VCaP (cell line): ENCODE measurements at regions not wholly inside any gene's neighbourhood (a gene's known extent, or its start where the extent isn't known, plus 50 kb on each side); places are given as distances from the start of the nearest gene placed in this dataset.

Experiments
- H3K27ac ChIP-seq: fragments of 450-650 bp; 2 replicates; pipeline ENCODE4 v1.5.1; 2017
- TF ChIP-seq, protein P1 (sequence below): fragments of 450-650 bp; conservative IDR thresholded peaks from 2 replicates; pipeline ENCODE4 v1.5.1; 2017; ENCODE audit warnings: mild to moderate bottlenecking, moderate library complexity

DNA sequence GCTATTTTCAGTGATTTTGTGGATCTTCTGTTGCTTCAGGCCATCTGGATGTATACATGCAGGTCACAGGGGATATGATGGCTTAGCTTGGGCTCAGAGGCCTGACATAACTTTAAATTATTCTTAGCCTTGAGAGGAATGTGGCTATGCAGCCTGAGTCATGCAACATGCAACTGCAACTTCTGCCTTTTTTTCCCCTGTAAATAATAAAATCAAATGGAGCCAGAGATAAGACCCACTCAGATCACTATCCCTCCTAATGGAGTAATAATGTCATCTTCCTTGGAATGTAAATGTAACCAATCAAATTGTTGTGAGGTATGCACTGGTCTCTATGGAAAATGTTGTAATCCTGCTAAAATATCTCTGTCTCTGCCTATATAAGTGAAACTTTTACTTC lies 54.9 kb downstream of the MAGEB17 start:
- no peak overlapping the region for H3K27ac ChIP-seq
- TF ChIP-seq, protein P1, sequence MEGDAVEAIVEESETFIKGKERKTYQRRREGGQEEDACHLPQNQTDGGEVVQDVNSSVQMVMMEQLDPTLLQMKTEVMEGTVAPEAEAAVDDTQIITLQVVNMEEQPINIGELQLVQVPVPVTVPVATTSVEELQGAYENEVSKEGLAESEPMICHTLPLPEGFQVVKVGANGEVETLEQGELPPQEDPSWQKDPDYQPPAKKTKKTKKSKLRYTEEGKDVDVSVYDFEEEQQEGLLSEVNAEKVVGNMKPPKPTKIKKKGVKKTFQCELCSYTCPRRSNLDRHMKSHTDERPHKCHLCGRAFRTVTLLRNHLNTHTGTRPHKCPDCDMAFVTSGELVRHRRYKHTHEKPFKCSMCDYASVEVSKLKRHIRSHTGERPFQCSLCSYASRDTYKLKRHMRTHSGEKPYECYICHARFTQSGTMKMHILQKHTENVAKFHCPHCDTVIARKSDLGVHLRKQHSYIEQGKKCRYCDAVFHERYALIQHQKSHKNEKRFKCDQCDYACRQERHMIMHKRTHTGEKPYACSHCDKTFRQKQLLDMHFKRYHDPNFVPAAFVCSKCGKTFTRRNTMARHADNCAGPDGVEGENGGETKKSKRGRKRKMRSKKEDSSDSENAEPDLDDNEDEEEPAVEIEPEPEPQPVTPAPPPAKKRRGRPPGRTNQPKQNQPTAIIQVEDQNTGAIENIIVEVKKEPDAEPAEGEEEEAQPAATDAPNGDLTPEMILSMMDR: no peak

GRCh38 chrX:16223385-16223784 lies 56.1 kb downstream of the MAGEB17 start:
- TF ChIP-seq, protein P1: no peak
- no peak overlapping the region for H3K27ac ChIP-seq

DNA sequence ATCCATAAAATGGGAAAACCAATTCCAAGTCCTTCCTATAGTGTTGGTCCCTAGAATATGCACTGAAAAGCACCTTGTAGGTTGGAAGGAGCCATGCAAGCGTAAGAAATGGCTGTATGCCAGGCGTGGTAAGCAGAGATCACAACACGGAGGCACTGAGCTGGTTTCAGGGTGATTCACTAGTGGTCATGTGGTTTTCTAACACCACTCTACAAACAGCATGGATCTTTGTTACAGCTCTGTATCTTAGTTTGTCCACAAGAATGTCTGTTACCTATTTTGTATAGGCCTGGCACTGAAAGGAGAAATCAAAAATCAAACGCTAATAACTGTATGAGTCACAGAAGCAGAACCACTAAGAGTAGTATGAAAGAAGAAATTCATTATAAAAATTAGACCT lies 71.9 kb downstream of the MAGEB17 start:
- no peak overlapping the region for H3K27ac ChIP-seq
- TF ChIP-seq, protein P1: no peak

GRCh38 chrX:16240231-16240905 lies 73.1 kb downstream of the MAGEB17 start:
- TF ChIP-seq, protein P1: no peak

DNA sequence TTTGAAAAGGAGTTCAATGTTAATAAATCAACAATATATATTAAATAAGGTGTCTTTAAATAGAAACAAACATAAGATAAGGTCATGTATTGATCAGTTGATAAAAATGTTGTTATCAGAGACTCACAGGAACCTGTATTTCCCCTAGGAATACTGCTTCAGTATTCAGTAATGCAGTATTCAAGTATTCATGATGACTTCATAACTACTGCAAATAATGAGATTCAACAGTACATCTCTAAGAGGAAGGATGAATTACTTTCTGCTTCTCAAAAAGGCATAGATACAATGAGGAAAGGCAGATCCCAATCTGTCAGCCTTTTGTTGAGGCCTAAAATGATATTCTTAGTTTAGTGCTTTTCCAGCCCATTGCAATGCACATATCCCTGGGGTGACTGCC lies 73.7 kb downstream of the MAGEB17 start:
- H3K27ac ChIP-seq: no peak overlapping the region
- TF ChIP-seq, protein P1: no peak

More at GRCh38 chrX:16240231-16240905, 73.1 kb downstream of the MAGEB17 start:
- no peak overlapping the region for H3K27ac ChIP-seq

DNA sequence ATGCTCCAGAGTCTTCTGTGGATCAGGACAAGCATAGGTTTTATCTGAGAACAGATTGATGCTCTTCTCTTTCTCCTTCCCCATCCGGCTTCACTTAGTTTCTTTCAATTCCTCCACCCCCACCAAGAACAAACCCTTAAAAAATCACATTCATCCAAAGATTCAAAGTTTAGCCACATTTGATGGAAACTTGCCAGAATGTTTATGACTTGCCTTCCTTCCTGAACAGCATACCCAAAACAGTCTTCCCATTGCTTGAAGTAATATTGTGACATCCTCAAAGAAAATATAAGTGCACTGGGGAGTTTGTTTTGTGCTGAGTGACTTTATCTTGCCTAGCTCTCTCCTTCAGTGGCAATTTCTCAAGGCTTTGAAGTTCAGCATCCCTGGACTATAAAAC lies 83.0 kb downstream of the MAGEB17 start:
- no peak overlapping the region for H3K27ac ChIP-seq
- TF ChIP-seq, protein P1: no peak

GRCh38 chrX:16251782-16252181 lies 84.5 kb downstream of the MAGEB17 start:
- no peak overlapping the region for H3K27ac ChIP-seq
- TF ChIP-seq, protein P1: no peak
